Uterus (tissue), 2 donors: ENCODE measurements at regions not wholly inside any gene's neighbourhood (a gene's known extent, or its start where the extent isn't known, plus 50 kb on each side); places are given as distances from the start of the nearest gene placed in this dataset.

ENCODE experiments used
- CTCF ChIP-seq, 4 experiments: fragments of 200-600 bp in 2 of 4; fragments of 450-650 bp in 2 of 4; sonication (generic) in 2 of 4; IDR thresholded peaks; one replicate each; pipeline ENCODE4 v1.5.1; 2016 to 2019; ENCODE audit warnings: antibody characterized with exemption in 4 of 4, mild to moderate bottlenecking in 2 of 4, moderate library complexity in 1 of 4
- POLR2A ChIP-seq, 2 donors: fragments of 450-650 bp; IDR thresholded peaks; one replicate each; pipeline ENCODE4 v1.6.1; 2016; ENCODE audit warnings: antibody characterized with exemption in 2 of 2, mild to moderate bottlenecking in 1 of 2, moderate library complexity in 1 of 2

DNA sequence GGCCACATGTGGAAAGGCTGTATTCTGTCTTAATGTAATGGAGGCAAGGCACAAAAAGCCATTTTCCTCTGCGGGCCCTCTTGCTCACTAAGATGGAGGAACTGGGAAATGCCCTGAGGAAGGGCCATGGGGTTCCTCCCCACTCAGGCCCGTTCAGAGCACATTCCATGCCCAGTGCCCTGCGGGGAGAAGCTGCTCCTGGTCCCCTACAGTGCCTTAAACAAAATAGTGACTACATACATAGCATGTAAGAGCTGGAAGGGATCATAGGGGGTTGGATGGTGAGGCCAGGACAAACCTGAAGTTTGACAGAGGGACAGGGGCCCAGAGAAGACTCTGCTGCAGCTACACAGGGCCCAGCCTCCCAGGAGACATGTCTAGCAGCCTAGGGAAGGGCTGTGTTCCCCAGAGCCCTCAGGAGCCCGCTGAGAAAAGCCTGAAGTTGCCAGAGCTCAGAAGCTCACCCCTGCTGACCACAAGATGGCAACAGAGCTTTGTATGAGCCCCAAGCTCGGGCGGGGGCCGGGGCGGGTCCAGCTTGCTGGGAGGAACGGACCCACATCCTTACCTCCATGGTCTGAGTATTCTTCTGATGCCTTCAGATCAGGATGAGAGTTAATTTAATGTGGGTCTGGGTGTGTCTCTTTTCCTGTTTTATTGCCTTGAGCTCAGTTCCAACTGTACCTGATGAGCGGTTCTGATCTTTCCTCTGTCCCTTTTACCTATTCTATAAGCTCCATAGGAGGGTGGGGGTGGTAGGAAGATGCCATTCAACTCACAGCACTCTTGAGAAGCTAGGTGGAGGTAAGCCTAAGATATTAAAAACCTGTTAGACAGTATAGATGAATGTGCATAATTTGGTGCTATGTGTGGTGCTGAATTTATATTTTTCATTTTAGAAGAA lies 242.9 kb downstream of the CDC5L start:
- TF ChIP-seq CTCF (IDR thresholded peaks at IDR 0.05) (peak in 1 of 4 experiments; percentile 14), POLR2A (IDR thresholded peaks at IDR 0.05) (no peak)
